Mucosa of rectum (tissue), 2 donors: ENCODE measurements at regions not wholly inside any gene's neighbourhood (a gene's known extent, or its start where the extent isn't known, plus 50 kb on each side); places are given as distances from the start of the nearest gene placed in this dataset.

Experiments used
- H3K27ac ChIP-seq, 2 donors: one replicate each; pipeline ENCODE4 v1.7.0; 2013; ENCODE audit warnings: inconsistent platforms in 2 of 2, low read depth in 2 of 2, low read length in 2 of 2
- H3K27me3 ChIP-seq, 2 donors: one replicate each; pipeline ENCODE4 v1.7.0; 2013; ENCODE audit warnings: low read length in 2 of 2; ENCODE audit not compliant: control insufficient read depth in 2 of 2, insufficient read depth in 2 of 2
- H3K36me3 ChIP-seq, 2 donors: one replicate each; pipeline ENCODE4 v1.7.0; 2013; ENCODE audit warnings: low read length in 2 of 2; ENCODE audit not compliant: control insufficient read depth in 2 of 2, insufficient read depth in 2 of 2
- H3K4me1 ChIP-seq, 2 donors: one replicate each; pipeline ENCODE4 v1.7.0; 2013; ENCODE audit warnings: low read length in 2 of 2, mild to moderate bottlenecking in 1 of 2; ENCODE audit not compliant: control insufficient read depth in 2 of 2, insufficient read depth in 2 of 2
- H3K4me3 ChIP-seq, 2 donors: one replicate each; pipeline ENCODE4 v1.7.0; 2013; ENCODE audit warnings: low read length in 2 of 2
- H3K9ac ChIP-seq, 2 donors: one replicate each; pipeline ENCODE4 v1.7.0; 2013; ENCODE audit warnings: low read length in 2 of 2, low read depth in 1 of 2, mild to moderate bottlenecking in 1 of 2
- H3K9me3 ChIP-seq, 2 donors: one replicate each; pipeline ENCODE4 v1.7.0; 2013; ENCODE audit warnings: low read length in 2 of 2; ENCODE audit not compliant: control insufficient read depth in 2 of 2
- donor health status: healthy.
- donor health status: Normal muscosa, but diverticular disease.

DNA sequence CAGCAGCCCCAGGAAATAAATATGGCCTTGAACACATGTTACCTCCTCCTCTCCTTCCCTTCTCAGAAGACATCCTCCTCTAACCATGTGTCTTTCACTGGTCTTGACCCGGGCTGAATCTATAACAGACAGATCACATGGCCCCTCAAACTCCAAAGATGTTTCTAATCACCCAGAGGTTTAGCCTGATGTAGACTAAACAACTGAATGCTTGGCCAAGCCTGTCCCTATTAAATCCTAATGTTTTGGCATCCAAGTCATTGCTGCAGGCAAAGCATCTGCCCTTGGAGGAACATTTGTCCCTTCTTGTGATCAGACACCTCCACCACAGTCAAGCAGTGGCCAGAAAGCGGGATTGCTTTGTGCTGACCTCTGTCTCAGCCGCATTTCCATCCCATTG, 65.5 kb downstream of the ANKRD60 start:
- Histone ChIP-seq H3K27me3 (no peaks in the 10 kb centered on the region), H3K4me3 (no peak overlapping the region), H3K4me1 (no peaks in the 10 kb centered on the region), H3K27ac (no peak overlapping the region), H3K9me3 (no peaks in the 10 kb centered on the region), H3K36me3 (no peaks in the 10 kb centered on the region), H3K9ac (no peak overlapping the region)

DNA sequence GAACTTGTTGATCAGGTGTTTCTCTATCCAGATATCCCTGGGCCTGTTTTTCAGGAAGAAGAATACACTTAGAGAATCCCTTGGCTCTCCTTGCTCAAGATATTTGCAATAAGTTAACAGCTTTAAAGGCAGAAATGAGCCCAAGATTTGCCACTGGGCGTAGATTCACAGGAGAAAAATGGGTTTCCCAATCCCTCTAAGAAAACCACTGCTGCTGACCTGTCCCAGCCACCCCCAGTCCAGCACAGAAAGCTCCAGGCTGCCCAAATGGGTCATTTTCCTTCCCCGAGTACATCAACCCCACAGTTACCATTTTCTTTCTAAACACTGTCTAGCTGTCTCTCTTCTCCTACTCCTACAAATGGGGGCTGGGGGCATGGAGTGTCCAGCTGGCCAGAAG, 67.3 kb downstream of the ANKRD60 start:
- H3K9me3 ChIP-seq: no peaks in the 10 kb centered on the region
- no peaks in the 10 kb centered on the region for H3K36me3 ChIP-seq
- H3K4me1 ChIP-seq: no peaks in the 10 kb centered on the region
- H3K9ac ChIP-seq: no peak overlapping the region
- no peak overlapping the region for H3K4me3 ChIP-seq
- no peak overlapping the region for H3K27ac ChIP-seq
- no peaks in the 10 kb centered on the region for H3K27me3 ChIP-seq

DNA sequence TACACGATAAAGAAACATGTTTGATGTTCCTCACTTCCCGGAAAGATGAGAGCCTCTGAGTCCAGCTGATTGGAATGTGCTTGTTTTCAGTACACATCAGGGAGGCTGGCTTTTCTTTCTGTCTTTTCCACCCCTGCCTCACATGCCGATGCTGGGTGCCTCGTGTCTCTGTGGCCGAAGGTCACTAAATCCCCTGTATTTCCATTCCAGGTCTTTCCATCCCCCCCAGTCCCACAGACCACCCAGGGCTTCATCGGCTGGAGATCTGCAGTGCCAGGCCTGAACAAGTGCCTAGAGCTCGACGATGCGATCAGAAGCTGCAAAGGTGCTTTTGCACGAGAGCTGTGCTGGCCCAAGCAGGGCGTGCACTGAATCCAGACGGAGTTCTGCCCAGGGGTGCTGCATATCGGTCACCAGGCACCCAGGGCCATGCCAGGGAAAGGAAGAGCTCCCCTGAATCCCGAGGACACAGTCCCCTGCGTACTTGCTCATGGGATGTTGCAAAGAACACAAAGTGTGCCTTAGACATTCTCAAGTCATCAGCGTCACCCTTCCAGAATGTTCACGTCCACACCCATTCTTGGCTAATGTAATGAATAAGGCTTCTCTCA, 67.9 kb downstream of the ANKRD60 start:
- no peaks in the 10 kb centered on the region for H3K27me3 ChIP-seq
- no peak overlapping the region for H3K27ac ChIP-seq
- H3K4me1 ChIP-seq: no peaks in the 10 kb centered on the region
- no peaks in the 10 kb centered on the region for H3K9me3 ChIP-seq
- no peak overlapping the region for H3K4me3 ChIP-seq
- H3K36me3 ChIP-seq: no peaks in the 10 kb centered on the region
- no peak overlapping the region for H3K9ac ChIP-seq

GRCh38 chr20:58155148-58155925, 73.1 kb downstream of the ANKRD60 start:
- Histone ChIP-seq H3K27me3 (peaks cover 5 to 7% of the 10 kb centered on the region in 2 donors), H3K4me3 (no peak overlapping the region), H3K9me3 (no peaks in the 10 kb centered on the region), H3K9ac (no peak overlapping the region), H3K4me1 (no peaks in the 10 kb centered on the region), H3K27ac (no peak overlapping the region), H3K36me3 (no peaks in the 10 kb centered on the region)

DNA sequence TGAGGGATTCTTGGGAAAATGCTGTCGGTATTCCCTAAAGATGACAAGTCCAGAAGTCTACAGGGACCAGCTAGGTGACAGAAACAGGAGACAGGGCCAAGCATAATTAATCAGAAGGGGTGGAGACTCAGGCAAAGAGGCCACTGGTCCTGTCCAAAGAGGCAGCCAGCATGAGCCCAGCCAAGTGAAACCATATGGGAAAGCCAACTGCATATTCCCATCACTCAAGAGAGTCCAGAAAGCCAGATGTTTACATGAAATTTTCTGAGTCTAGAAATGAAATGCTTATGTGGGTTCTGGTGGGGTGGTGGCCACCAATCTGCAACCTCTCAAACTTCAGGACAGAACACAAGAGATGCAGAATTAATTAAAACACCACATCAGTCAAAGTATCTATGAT, 74.3 kb downstream of the ANKRD60 start:
- Histone ChIP-seq H3K27ac (no peak overlapping the region), H3K27me3 (peaks cover 5 to 8% of the 10 kb centered on the region in 2 donors)

DNA sequence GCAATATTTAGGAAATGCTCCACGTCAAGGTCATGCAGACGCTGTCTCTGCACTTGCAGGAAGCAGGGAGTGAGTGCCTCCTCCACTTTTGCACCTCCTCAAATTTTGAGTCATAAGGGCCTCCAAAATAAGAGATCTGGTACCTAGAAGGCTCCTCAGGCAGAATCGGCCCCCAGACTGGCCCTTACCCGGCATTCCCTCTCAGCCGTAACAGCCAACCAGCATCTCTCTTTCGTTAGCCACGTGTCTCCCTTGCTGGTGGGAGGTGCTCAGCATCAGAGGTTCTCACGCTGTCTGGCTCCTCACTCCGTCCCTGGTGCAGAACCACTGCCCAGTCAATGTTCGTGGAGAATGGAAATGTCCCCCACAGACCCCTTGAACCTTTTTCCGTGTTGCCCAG, 75.3 kb downstream of the ANKRD60 start:
- Histone ChIP-seq H3K4me3 (no peak overlapping the region), H3K9ac (no peak overlapping the region), H3K27me3 (peaks cover 5 to 8% of the 10 kb centered on the region in 2 donors), H3K4me1 (no peaks in the 10 kb centered on the region), H3K9me3 (no peaks in the 10 kb centered on the region), H3K36me3 (no peaks in the 10 kb centered on the region), H3K27ac (no peak overlapping the region)

More for the DNA sequence above, 74.3 kb downstream of the ANKRD60 start:
- H3K36me3 ChIP-seq: no peaks in the 10 kb centered on the region
- no peak overlapping the region for H3K4me3 ChIP-seq
- no peaks in the 10 kb centered on the region for H3K9me3 ChIP-seq
- H3K4me1 ChIP-seq: no peaks in the 10 kb centered on the region
- H3K9ac ChIP-seq: no peak overlapping the region

DNA sequence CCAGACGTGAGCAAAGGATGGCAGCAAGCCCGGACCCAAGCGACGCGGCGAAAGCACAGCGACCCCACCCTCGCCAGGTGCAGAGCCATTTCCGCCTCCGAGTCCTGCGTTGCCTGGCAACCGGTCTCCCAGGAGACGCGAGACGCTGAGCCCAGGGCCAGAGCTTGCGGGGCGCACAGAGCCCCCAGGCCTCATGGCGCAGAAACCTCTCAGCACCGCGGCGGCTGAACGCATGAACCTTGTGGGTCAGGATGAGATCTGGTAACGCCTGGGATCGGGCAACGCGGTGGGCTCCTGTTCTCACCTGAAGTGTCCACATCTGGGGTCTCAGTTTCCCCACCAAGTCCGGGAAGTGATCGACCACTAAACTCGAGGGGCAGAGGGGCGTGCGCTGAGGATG, 77.7 kb downstream of the ANKRD60 start:
- no peaks in the 10 kb centered on the region for H3K36me3 ChIP-seq
- H3K4me1 ChIP-seq: no peaks in the 10 kb centered on the region
- no peak overlapping the region for H3K9ac ChIP-seq
- H3K9me3 ChIP-seq: no peaks in the 10 kb centered on the region
- no peak overlapping the region for H3K4me3 ChIP-seq
- H3K27ac ChIP-seq: no peak overlapping the region
- peaks cover 5 to 8% of the 10 kb centered on the region in 2 donors for H3K27me3 ChIP-seq

DNA sequence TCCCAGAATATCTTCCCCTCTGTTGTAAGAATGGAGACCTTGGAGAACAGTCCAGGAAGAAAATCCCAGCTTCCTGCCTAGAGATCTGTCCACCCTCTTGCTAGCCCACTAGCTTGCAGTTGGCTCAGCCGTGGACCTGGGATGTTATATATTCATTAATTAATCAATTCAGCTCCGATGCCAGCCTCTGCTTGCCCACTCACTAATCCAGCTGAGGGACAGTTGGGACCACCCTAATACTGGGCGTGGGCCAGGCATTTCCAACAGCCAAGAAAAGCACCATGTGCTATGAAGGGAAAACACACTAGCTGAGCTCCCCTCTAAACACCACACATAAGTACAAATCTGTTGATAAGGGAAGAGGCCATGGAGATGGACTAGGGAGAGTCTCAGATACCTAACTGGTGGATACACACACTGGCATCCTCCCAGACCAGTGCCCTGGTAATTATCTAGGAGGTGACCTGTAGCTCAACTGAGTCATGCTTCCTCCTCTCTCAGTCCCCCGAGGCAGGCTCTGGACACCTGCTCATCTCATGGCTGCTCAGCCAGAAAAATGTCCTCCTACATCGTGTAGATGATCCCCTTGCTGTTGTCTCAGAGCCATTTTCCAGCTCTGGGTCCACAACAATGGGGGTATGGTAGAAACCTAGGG, 78.9 kb downstream of the ANKRD60 start:
- H3K27me3 ChIP-seq: peaks cover 5 to 8% of the 10 kb centered on the region in 2 donors
- H3K4me1 ChIP-seq: no peaks in the 10 kb centered on the region
- H3K27ac ChIP-seq: no peak overlapping the region
- H3K9ac ChIP-seq: no peak overlapping the region
- no peaks in the 10 kb centered on the region for H3K9me3 ChIP-seq
- H3K36me3 ChIP-seq: no peaks in the 10 kb centered on the region
- no peak overlapping the region for H3K4me3 ChIP-seq

DNA sequence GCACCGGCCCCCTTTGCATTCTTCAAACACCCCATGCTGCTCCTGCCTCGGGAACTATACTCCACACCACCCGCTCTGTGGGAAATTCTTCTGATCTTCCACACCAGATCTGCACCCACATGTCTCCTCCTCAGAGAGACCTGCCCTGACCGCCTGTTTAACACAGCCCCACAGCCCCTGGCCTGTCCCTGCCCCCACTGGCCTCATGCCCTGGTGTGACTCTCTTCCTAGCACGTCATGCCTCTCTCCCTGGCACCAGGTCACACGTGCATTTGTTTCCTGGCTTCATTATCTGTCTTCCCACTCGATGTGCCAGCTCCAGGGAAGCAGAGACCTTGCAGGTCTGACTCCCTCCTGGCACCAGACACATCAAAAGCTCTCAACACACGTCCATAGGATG, 79.6 kb downstream of the ANKRD60 start:
- no peak overlapping the region for H3K4me3 ChIP-seq
- H3K9ac ChIP-seq: no peak overlapping the region

GRCh38 chr20:58147628-58148370, 80.7 kb downstream of the ANKRD60 start:
- peaks cover 0 to 6% of the 10 kb centered on the region in 2 donors for H3K27me3 ChIP-seq
- H3K9ac ChIP-seq: no peak overlapping the region
- H3K4me1 ChIP-seq: no peaks in the 10 kb centered on the region
- no peaks in the 10 kb centered on the region for H3K36me3 ChIP-seq
- no peaks in the 10 kb centered on the region for H3K9me3 ChIP-seq
- no peak overlapping the region for H3K4me3 ChIP-seq
- H3K27ac ChIP-seq: no peak overlapping the region

More for the DNA sequence above, 79.6 kb downstream of the ANKRD60 start:
- Histone ChIP-seq H3K27me3 (peaks cover 5 to 8% of the 10 kb centered on the region in 2 donors), H3K4me1 (no peaks in the 10 kb centered on the region), H3K36me3 (no peaks in the 10 kb centered on the region), H3K9me3 (no peaks in the 10 kb centered on the region), H3K27ac (no peak overlapping the region)
